ENCODE measurements at regions not wholly inside any gene's neighbourhood (a gene's known extent, or its start where the extent isn't known, plus 50 kb on each side); places are given as distances from the start of the nearest gene placed in this dataset.

GRCh38 chr7:98467570-98468312, 66.9 kb upstream of the BAIAP2L1 start:
- DNase-seq (ENCODE audit: low read depth in 1 of 2, low spot score in 1 of 2), result no peak

GRCh38 chr7:98465022-98465421, 64.1 kb upstream of the BAIAP2L1 start:
- DNase-seq (ENCODE audit: low read depth in 1 of 2, low spot score in 1 of 2), result no peak

DNA sequence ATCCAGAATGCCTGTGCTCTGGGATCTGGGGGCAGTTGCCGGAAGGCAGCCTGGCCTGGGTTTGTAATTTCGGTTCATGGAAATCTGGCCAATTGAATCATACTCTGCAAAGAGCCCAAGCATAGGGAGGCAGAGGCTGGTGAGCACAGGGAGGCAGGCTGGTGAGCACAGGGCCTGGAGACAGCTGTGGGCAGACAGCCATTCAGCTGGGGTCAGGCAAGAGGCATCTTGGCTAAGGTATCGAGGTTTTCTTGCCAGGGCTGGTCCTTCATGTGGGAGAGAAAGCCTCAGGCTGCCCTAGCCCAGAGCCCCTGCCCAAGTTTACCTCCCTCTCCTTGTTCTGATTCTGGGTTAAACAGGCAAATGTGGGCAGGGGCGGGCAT, 63.7 kb upstream of the BAIAP2L1 start:
- no peak for DNase-seq (ENCODE audit: low read depth in 1 of 2, low spot score in 1 of 2)

- DNase-seq (ENCODE audit: low read depth in 1 of 2, low spot score in 1 of 2), result no peak
These were observed 63.1 kb upstream of the BAIAP2L1 start for GRCh38 chr7:98463837-98464557.

GRCh38 chr7:98462911-98463633, 62.2 kb upstream of the BAIAP2L1 start:
- DNase-seq (ENCODE audit: low read depth in 1 of 2, low spot score in 1 of 2), result no peak

- DNase-seq (ENCODE audit: low read depth in 1 of 2, low spot score in 1 of 2), result no peak
These were observed 60.0 kb upstream of the BAIAP2L1 start for GRCh38 chr7:98460902-98461301.

GRCh38 chr7:98459529-98459928, 58.6 kb upstream of the BAIAP2L1 start:
- DNase-seq (ENCODE audit: low read depth in 1 of 2, low spot score in 1 of 2), result no peak

DNA sequence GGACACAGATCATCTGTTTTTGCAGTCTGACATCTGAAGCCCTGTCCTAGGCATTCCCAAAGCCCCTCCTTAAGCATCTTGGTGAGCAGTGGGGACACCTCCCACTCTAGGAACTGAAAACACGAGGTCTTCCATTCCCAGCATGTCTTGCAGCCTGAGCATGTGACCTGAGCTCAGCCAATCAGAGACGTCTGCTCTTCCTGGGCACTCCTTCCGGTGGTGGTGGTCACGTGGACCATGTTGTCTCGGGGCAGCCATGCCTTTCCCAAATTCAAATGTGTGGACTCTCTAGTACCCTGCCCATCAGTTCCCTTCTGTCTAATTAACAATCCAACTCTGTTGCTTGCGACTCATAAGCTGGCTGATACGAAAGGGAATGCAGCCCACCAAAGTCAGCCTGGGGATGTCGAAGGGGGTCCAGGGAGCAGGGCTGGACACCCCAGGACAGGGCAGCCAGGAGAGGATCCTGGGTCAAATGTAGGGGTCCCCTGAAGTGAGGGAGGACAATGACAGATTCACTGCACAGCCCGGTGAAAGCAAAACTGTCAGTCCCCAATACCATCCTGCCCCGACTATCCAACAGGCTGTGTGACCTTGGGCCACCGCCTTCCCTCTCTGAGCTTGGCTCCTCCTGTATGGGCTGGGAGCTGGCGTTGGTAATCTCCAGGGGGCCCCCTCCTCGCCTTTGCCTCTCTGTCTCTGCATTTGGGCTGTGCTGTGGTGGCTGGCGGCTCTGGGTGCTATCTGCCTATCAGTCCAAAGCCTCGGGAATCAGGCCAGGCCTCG, 57.4 kb upstream of the BAIAP2L1 start:
- DNase-seq (ENCODE audit: low read depth in 1 of 2, low spot score in 1 of 2), result no peak

- no peak for DNase-seq (ENCODE audit: low read depth in 1 of 2, low spot score in 1 of 2)
These were observed 56.0 kb upstream of the BAIAP2L1 start for GRCh38 chr7:98456866-98457265.

- DNase-seq (ENCODE audit: low read depth in 1 of 2, low spot score in 1 of 2), result no peak
These were observed 51.9 kb upstream of the BAIAP2L1 start for GRCh38 chr7:98452791-98453190.
